Stimulated activated CD4-positive, alpha-beta T cell treated with anti-CD3 and anti-CD28 coated beads, TNF-alpha, amount 100 ng/mL, for 24 hours (primary cell): ENCODE measurements at regions not wholly inside any gene's neighbourhood (a gene's known extent, or its start where the extent isn't known, plus 50 kb on each side); places are given as distances from the start of the nearest gene placed in this dataset.
"Not testable (repeated sequence)": the region's sequence is repeated elsewhere in the genome, so short reads cannot be mapped to it uniquely, and the experiment has no call there.

Source experiments
- DNase-seq, 3 experiments: peaks; one replicate each; pipeline ENCODE4 v3.0.0-alpha.2; 2020; ENCODE audit warnings: low read depth in 3 of 3

DNA sequence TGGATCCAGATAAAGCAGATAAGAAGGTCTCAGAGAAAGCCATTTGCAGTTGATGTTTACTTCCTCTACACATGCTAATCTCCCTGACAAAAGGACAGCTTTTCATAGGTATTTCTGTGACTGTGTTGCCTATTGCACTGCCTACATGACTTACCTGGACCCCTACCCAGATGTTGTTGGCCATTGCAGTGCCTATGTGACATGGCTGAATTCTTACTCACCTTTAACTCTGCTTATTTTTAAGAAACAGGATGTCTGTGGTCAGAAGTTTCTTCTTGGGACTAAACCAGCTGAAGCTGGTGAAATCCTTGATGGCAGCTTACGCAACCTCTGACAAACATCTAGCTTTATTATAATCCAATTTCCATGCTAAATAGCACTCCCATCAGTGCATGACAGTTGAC lies 50.7 kb downstream of the PPIAL4D start:
- not testable (repeated sequence) for DNase-seq

DNA sequence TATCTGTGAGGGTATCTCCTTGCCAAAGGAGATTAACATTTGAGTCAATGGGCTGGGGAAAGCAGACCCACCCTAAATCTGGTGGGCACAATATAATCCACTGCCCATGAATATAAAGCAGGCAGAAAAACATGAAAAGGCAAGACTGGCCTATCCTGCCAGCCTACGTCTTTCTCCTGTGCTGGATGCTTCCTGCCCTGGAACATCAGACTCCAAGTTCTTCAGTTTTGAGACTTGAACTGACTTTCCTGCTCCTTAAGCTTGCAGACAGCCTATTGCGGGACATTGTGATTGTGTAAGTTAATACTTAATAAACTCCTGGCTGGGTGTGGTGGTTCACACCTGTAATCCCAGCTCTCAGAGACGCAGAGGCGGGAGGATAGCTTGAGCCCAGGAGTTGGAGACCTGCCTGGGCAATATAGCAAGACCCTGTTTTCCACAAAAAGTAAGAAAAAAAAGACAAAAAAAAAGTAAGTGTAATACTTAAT lies 52.4 kb downstream of the PPIAL4D start:
- DNase-seq: not testable (repeated sequence)

DNA sequence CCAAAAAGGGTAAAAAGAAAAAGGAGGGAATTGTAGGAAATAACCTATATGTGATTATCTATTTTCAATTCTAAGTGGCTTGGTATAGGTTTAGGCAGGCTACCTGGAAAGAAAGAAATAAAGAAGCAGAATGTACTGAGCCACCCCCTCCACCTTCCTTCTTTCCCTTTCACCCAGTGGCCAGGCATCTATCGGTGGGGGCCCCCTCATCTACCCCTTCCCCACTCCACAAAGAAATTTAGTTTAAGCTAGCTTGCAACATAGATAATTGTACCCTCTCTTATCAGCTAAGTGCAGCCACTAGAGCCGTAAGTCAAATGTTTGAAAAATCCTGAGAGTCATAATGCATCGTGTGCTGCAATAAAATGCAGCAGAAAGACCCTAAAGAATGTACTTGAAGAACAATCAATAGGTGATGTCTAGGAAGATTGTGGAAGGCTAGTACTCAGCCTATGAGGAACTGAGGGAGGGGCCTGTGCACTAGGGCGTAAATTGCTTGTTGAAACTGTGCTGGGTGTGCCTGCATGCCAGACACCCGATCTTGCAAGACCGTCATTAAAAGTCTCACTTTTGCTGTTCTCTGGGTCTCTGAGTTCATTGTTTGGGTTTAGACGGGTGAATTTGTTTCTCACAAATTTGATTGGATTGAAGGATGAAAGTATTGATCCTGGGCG lies 53.0 kb downstream of the PPIAL4D start:
- DNase-seq: peak in 1 of 3 experiments; percentile 4

DNA sequence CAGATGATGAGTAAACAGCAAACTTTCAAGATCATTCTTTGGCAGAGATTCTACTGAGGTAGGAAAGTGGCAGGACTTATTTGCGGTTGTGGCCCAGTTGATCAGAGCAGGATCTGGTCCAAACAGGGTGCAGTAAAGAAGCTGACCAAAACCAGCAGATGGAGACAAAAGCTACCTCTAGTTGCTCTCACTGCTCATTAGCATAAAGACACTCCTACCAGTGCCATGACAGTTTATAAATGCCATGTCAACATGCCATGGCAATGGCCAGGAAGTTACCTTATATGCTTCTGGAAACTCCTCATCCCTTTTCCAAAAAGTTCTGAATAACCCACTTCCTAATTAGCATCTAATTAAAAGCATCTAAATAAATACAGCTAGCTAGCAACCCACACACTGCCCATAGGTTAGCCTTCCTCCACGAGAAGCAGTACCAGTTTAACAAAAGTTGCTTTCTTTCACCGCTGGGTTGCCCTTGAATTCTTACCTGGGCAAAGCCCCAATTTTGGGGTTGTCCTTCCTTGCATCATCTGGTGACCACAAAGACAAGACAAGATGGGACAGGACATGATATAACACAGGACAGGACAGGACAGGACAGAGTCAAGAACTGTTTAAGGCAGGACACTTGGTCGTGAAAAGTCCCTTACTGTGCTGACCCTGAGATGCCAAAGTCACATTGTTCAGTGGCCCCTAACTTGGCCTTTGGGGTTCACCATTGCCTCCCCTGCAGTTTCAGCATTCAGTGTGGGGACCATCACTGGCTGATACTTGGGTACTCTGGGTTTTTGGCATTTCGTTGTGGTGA lies 59.2 kb downstream of the PPIAL4D start:
- DNase-seq: not testable (repeated sequence)

DNA sequence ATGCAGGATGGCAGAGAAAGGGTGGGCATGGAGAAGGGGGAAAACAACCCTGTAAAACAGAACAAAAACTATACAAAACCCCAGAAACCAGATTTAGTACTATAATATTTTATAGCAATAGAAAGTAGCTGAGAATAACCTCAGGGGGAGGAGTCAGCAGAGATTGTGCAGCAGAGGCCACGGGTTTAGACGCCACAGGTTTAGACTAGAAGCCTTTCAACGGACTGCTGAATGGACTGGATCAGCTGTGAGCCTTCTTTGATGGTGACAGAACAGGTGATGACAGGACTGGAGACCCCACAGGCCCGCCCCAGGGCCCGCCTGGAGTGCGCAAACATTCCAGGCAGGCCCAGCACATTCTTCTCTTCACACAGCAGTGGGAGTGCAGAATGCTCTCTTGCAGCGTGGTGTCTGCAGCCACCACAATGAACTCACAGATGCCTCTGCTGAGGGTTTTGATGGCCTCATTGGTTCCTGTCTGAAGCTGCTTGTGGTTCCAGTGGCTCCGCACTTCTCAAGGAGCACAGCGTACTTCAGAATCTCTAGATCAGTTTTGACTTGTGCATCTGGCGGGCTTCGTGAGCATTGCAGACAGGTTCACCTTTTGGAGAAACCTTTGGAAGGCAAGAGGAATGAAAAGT lies 65.6 kb downstream of the PPIAL4D start:
- not testable (repeated sequence) for DNase-seq

DNA sequence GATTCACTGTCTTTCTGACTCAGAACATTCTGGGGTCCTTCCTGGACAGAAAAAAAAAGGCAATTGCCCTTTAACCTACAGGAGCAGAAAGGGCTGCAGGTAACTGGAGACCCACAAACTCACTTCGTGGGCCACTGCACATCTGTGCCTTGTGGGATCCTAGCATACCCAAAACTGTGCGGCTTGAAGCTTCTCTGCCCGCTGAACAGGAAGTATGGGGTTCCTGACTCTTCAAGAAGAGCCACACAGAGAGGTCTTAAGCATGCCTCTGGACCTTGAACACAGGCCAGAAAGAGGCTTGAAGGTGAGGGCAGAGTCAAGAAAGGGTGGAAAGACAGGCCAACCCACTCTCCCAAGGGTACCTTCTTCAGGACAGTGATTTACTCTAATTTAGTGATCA lies 67.6 kb downstream of the PPIAL4D start:
- not testable (repeated sequence) for DNase-seq

GRCh38 chr1:145168220-145168848 lies 72.6 kb downstream of the FAM72D start:
- not testable (repeated sequence) for DNase-seq

DNA sequence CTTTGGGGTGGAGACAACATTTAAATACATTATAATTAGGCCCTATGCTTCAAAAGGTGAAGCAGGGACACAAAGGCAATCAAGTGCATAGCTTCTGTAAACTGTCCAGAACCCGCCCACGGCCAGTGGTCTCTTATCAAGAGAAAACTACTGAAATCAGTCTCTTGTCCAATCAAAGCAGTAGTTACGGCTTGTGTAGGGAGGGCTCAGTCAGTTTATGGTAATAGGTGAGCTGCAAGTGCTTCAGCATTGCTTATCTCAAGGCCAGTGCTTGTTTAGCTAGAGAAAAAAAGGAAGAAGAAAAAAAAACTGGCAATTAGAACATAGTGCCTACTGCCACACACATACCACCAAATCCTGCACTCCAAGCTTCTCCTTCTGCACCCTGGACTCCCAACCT lies 68.6 kb downstream of the FAM72D start:
- not testable (repeated sequence) for DNase-seq
